Neural progenitor cell (in vitro differentiated cells): ENCODE measurements at regions not wholly inside any gene's neighbourhood (a gene's known extent, or its start where the extent isn't known, plus 50 kb on each side); places are given as distances from the start of the nearest gene placed in this dataset.

Experiments used
- DNase-seq: peaks from one replicate; pipeline ENCODE4 v3.0.0-alpha.2; 2016; ENCODE audit warnings: low spot score
- H2AFZ ChIP-seq: fragments of 200-600 bp; sonication (generic); replicated peaks from 2 replicates; pipeline ENCODE4 v1.6.1; 2016; ENCODE audit warnings: antibody characterized with exemption
- H3F3A ChIP-seq: fragments of 200-600 bp; sonication (generic); 2 replicates; pipeline ENCODE4 v1.6.1; 2016; ENCODE audit warnings: antibody characterized with exemption, low read depth
- H3K27ac ChIP-seq: fragments of 200-600 bp; sonication (generic); 2 replicates; pipeline ENCODE4 v1.5.1; 2016; ENCODE audit warnings: mild to moderate bottlenecking
- H3K27me3 ChIP-seq: fragments of 200-600 bp; sonication (generic); 2 replicates; pipeline ENCODE4 v1.6.1; 2016; ENCODE audit warnings: mild to moderate bottlenecking, moderate library complexity
- H3K36me3 ChIP-seq: fragments of 200-600 bp; sonication (generic); 2 replicates; pipeline ENCODE4 v1.5.1; 2016
- H3K4me1 ChIP-seq: fragments of 200-600 bp; sonication (generic); 2 replicates; pipeline ENCODE4 v1.6.1; 2016; ENCODE audit warnings: mixed run types
- H3K4me2 ChIP-seq: fragments of 200-600 bp; sonication (generic); 2 replicates; pipeline ENCODE4 v1.6.1; 2016
- H3K4me3 ChIP-seq: fragments of 200-600 bp; sonication (generic); 2 replicates; pipeline ENCODE4 v1.5.1; 2016
- H3K79me2 ChIP-seq: fragments of 200-600 bp; sonication (generic); 2 replicates; pipeline ENCODE4 v1.6.1; 2016; ENCODE audit warnings: low read depth
- H3K9ac ChIP-seq: fragments of 200-600 bp; sonication (generic); 2 replicates; pipeline ENCODE4 v1.6.1; 2016
- H3K9me3 ChIP-seq: fragments of 200-600 bp; sonication (generic); 2 replicates; pipeline ENCODE4 v1.5.1; 2016; ENCODE audit warnings: low read depth
- H4K20me1 ChIP-seq: fragments of 200-600 bp; sonication (generic); 2 replicates; pipeline ENCODE4 v1.6.1; 2016; ENCODE audit warnings: low read depth
- H3K27ac Mint-ChIP-seq: 3 replicates; pipeline ENCODE4 v1.8.0; 2021; ENCODE audit warnings: mixed read lengths
- H3K27me3 Mint-ChIP-seq: 2 replicates; pipeline ENCODE4 v1.8.0; 2022; ENCODE audit warnings: low read depth, mild to moderate bottlenecking, inconsistent platforms, moderate library complexity, mixed read lengths; ENCODE audit not compliant: insufficient read depth
- H3K36me3 Mint-ChIP-seq: 3 replicates; pipeline ENCODE4 v1.8.0; 2021; ENCODE audit warnings: mixed read lengths
- H3K4me1 Mint-ChIP-seq: 3 replicates; pipeline ENCODE4 v1.8.0; 2021; ENCODE audit warnings: mixed read lengths
- H3K4me3 Mint-ChIP-seq: 3 replicates; pipeline ENCODE4 v1.8.0; 2021; ENCODE audit warnings: mild to moderate bottlenecking, moderate library complexity, mixed read lengths
- H3K9me3 Mint-ChIP-seq: 3 replicates; pipeline ENCODE4 v1.8.0; 2020; ENCODE audit warnings: mixed read lengths
- EZH2 ChIP-seq: fragments of 200-600 bp; sonication (generic); IDR thresholded peaks from 2 replicates; pipeline ENCODE4 v1.6.1; 2017; ENCODE audit warnings: antibody characterized with exemption, mild to moderate bottlenecking, moderate library complexity
- EZH2phosphoT487 ChIP-seq: fragments of 200-600 bp; sonication (generic); IDR thresholded peaks from 2 replicates; pipeline ENCODE4 v1.6.1; 2017; ENCODE audit warnings: antibody characterized with exemption
- TF ChIP-seq, protein P1 (sequence below): fragments of 200-600 bp; sonication (generic); IDR thresholded peaks from 2 replicates; pipeline ENCODE4 v1.5.1; 2017; ENCODE audit warnings: antibody characterized with exemption, mild to moderate bottlenecking

DNA sequence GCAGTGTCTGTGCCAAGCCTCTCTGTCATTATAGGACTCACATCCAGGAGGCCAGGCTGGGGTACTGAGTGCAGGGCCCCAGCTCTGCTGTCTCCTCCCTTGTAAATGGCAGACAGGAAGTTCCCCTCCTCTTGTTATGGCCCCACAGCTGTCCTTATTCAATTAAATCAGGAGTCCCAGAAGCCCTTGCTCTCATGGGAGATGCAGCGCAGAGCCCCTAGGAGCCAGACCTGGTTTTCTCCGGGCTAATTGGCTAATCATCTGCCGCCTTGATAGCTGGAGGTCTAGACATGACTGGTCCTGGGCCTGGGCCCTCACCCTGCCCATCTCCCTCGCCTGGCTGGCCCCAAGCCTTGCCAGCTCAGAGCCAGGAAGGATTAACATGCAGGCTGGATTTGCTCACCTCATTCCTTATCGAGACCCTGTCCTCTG, 172.0 kb downstream of the VEGFA start:
- no peak for DNase-seq
- TF ChIP-seq EZH2phosphoT487 = no peak
- no peak for TF ChIP-seq EZH2
- TF ChIP-seq, protein P1, sequence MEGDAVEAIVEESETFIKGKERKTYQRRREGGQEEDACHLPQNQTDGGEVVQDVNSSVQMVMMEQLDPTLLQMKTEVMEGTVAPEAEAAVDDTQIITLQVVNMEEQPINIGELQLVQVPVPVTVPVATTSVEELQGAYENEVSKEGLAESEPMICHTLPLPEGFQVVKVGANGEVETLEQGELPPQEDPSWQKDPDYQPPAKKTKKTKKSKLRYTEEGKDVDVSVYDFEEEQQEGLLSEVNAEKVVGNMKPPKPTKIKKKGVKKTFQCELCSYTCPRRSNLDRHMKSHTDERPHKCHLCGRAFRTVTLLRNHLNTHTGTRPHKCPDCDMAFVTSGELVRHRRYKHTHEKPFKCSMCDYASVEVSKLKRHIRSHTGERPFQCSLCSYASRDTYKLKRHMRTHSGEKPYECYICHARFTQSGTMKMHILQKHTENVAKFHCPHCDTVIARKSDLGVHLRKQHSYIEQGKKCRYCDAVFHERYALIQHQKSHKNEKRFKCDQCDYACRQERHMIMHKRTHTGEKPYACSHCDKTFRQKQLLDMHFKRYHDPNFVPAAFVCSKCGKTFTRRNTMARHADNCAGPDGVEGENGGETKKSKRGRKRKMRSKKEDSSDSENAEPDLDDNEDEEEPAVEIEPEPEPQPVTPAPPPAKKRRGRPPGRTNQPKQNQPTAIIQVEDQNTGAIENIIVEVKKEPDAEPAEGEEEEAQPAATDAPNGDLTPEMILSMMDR = no peak
- no peaks in the 10 kb centered on the region for H3K36me3 ChIP-seq
- H3K36me3 Mint-ChIP-seq = no peaks in the 10 kb centered on the region
- H3K4me3 ChIP-seq = no peak overlapping the region
- no peak overlapping the region for H3K4me3 Mint-ChIP-seq
- no peak overlapping the region for H3K9ac ChIP-seq
- H3K9me3 Mint-ChIP-seq = peaks cover 19% of the 10 kb centered on the region
- peak overlapping the region; percentile 86 for H3K27ac Mint-ChIP-seq
- no peaks in the 10 kb centered on the region for H3K79me2 ChIP-seq
- peak overlapping the region; percentile 3 for H2AFZ ChIP-seq
- H4K20me1 ChIP-seq = no peaks in the 10 kb centered on the region
- H3K9me3 ChIP-seq = no peaks in the 10 kb centered on the region
- no peak overlapping the region for H3K4me2 ChIP-seq
- H3K27me3 ChIP-seq = no peaks in the 10 kb centered on the region
- peaks cover 11% of the 10 kb centered on the region for H3K27me3 Mint-ChIP-seq
- peaks cover 20% of the 10 kb centered on the region for H3K4me1 Mint-ChIP-seq
- H3K4me1 ChIP-seq = peaks cover 11% of the 10 kb centered on the region
- no peak overlapping the region for H3K27ac ChIP-seq
- H3F3A ChIP-seq = peaks cover 6% of the 10 kb centered on the region

DNA sequence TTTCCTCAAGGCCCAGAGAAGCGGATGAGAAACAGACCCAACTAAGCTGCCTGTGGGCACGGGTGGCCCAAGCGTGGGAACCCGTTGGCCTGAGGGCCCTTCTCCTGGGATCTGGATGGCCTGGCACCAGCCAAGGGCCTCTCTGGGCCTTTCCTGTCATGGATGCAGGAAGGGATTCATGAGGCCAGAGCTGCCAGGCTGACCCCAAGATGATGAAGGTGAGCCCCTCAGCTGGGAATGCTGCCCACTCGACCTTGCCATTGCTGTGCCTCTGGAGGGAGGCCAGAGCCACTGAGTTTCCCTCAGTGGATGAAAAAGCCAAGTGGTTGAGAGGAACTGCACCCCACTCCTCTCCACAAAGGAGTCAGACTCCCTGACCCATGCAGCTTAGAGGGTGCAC, 171.2 kb downstream of the VEGFA start:
- Histone ChIP-seq H3K27me3 (no peaks in the 10 kb centered on the region), H3K9ac (no peak overlapping the region), H3K4me1 (peaks cover 11% of the 10 kb centered on the region), H3K36me3 (no peaks in the 10 kb centered on the region), H2AFZ (no peak overlapping the region), H3K4me3 (no peak overlapping the region), H4K20me1 (no peaks in the 10 kb centered on the region), H3K4me2 (no peak overlapping the region), H3F3A (peaks cover 6% of the 10 kb centered on the region), H3K27ac (no peak overlapping the region), H3K79me2 (no peaks in the 10 kb centered on the region), H3K9me3 (no peaks in the 10 kb centered on the region)
- Mint-ChIP-seq H3K36me3 (no peaks in the 10 kb centered on the region), H3K27me3 (peaks cover 11% of the 10 kb centered on the region), H3K9me3 (peaks cover 18% of the 10 kb centered on the region), H3K27ac (no peak overlapping the region), H3K4me3 (no peak overlapping the region), H3K4me1 (peaks cover 20% of the 10 kb centered on the region)
- DNase-seq = no peak
- no peak for TF ChIP-seq EZH2
- TF ChIP-seq, protein P1 = no peak
- no peak for TF ChIP-seq EZH2phosphoT487

DNA sequence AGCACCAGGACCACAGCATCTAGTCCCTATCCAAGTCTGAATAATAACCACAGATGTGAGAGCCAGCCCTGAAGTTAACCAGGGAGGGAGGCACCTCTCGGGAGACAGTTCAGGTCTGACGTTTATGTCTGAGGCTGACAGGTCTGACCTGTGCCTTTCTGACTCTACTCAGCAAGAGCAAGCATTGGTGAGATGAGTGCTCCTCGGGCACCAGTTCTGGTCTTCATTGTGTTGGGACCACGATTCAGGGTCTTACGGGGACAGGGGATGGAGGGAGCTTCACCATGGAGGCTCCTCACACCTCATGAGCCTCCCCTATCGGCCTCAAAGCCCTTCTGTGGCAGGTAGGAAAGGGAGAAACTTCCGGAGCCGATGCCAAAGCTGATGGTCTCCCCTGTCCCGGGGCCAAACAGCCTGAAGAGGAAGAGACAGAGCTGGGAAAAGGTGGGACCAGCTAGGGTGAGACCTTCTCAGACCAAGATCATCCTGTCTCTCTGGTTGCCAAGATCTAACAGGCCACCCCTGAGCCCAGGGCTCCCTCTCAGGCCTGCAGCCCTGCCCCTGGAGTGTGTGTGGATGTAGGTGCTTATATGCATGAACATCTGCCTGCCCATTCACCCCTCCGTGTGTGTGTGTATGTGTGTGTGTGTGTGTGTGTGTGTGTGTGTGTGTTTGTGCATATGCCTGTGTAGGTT, 170.5 kb downstream of the VEGFA start:
- TF ChIP-seq EZH2 = no peak
- no peak for TF ChIP-seq EZH2phosphoT487
- TF ChIP-seq, protein P1 = no peak

More for the DNA sequence above, 170.5 kb downstream of the VEGFA start:
- Mint-ChIP-seq H3K27me3 (peaks cover 11% of the 10 kb centered on the region), H3K9me3 (peaks cover 14% of the 10 kb centered on the region), H3K4me1 (peaks cover 23% of the 10 kb centered on the region), H3K27ac (no peak overlapping the region), H3K36me3 (no peaks in the 10 kb centered on the region), H3K4me3 (no peak overlapping the region)
- H3K4me3 ChIP-seq = no peak overlapping the region
- H3F3A ChIP-seq = peaks cover 6% of the 10 kb centered on the region
- peaks cover 11% of the 10 kb centered on the region for H3K4me1 ChIP-seq
- no peak overlapping the region for H3K27ac ChIP-seq
- H4K20me1 ChIP-seq = no peaks in the 10 kb centered on the region
- H3K27me3 ChIP-seq = no peaks in the 10 kb centered on the region
- no peak overlapping the region for H3K4me2 ChIP-seq
- DNase-seq = no peak
- H2AFZ ChIP-seq = no peak overlapping the region
- H3K36me3 ChIP-seq = no peaks in the 10 kb centered on the region
- no peak overlapping the region for H3K9ac ChIP-seq
- no peaks in the 10 kb centered on the region for H3K79me2 ChIP-seq
- H3K9me3 ChIP-seq = no peaks in the 10 kb centered on the region
